GM12865 (cell line): ENCODE measurements at regions not wholly inside any gene's neighbourhood (a gene's known extent, or its start where the extent isn't known, plus 50 kb on each side); places are given as distances from the start of the nearest gene placed in this dataset.

Experiments used
- DNase-seq: peaks from one replicate; pipeline ENCODE4 v3.0.0; 2010; ENCODE audit warnings: low read depth
- H3K4me3 ChIP-seq: 2 replicates; pipeline ENCODE4 v1.5.1; 2011; ENCODE audit warnings: mild to moderate bottlenecking, low read depth, low read length, control low read depth
- CTCF ChIP-seq: IDR thresholded peaks from 2 replicates; pipeline ENCODE4 v1.5.1; 2011; ENCODE audit warnings: low read length, control low read depth, low read depth, inconsistent platforms; ENCODE audit not compliant: insufficient read depth; ENCODE audit errors: missing control alignments

- H3K4me3 ChIP-seq, result no peak overlapping the region
- TF ChIP-seq CTCF, result no peak
- DNase-seq, result no peak
These were observed 60.2 kb upstream of the MAOA start for GRCh38 chrX:43595931-43596330.

- no peak overlapping the region for H3K4me3 ChIP-seq
- no peak for TF ChIP-seq CTCF
- DNase-seq, result peak; percentile 0
These were observed 51.3 kb upstream of the MAOA start for GRCh38 chrX:43604753-43605152.

- no peak for DNase-seq
- no peak overlapping the region for H3K4me3 ChIP-seq
- no peak for TF ChIP-seq CTCF
These were observed 50.7 kb upstream of the MAOA start for GRCh38 chrX:43605351-43605750.
